H1 (cell line): ENCODE measurements at regions not wholly inside any gene's neighbourhood (a gene's known extent, or its start where the extent isn't known, plus 50 kb on each side); places are given as distances from the start of the nearest gene placed in this dataset.

Experiments used
- ATF2 ChIP-seq: IDR thresholded peaks from 2 replicates; pipeline ENCODE4 v1.6.1; 2012; ENCODE audit warnings: low read length, inconsistent platforms
- BCL11A ChIP-seq, 2 experiments: IDR thresholded peaks; one replicate each; pipeline ENCODE4 v1.6.1; 2011; ENCODE audit warnings: low read depth in 2 of 2, low read length in 2 of 2, mild to moderate bottlenecking in 2 of 2
- CEBPB ChIP-seq: IDR thresholded peaks from 2 replicates; pipeline ENCODE4 v1.6.1; 2012; ENCODE audit warnings: low read depth, low read length
- CHD1 ChIP-seq: IDR thresholded peaks from 2 replicates; pipeline ENCODE4 v1.6.1; 2012; ENCODE audit warnings: low read depth, low read length, improper control_type of control experiment
- CTBP2 ChIP-seq: IDR thresholded peaks from 2 replicates; pipeline ENCODE4 v1.7.0; 2011; ENCODE audit warnings: borderline replicate concordance, mild to moderate bottlenecking, moderate library complexity, mixed read lengths, low read length; ENCODE audit not compliant: insufficient read depth, insufficient read length
- CTCF ChIP-seq, 3 experiments: IDR thresholded peaks; 1 replicate in 2 of 3; 2 replicates in 1 of 3; pipeline versions ENCODE4 v1.5.1 to v1.6.1; 2011; ENCODE audit warnings: low read length in 3 of 3, mild to moderate bottlenecking in 3 of 3, inconsistent platforms in 2 of 3, low read depth in 1 of 3, moderate library complexity in 1 of 3; ENCODE audit not compliant: insufficient read depth in 1 of 3; ENCODE audit errors: control extremely low read depth in 1 of 3
- GABPA ChIP-seq: IDR thresholded peaks from 2 replicates; pipeline ENCODE4 v1.6.1; 2011; ENCODE audit warnings: mild to moderate bottlenecking, low read length, moderate library complexity, borderline replicate concordance; ENCODE audit not compliant: insufficient read depth
- HDAC2 ChIP-seq, 2 experiments: fragments of 300-600 bp in 1 of 2; sonication (generic) in 1 of 2; IDR thresholded peaks; 2 replicates each; pipeline ENCODE4 v1.6.1; 2011 to 2012; ENCODE audit warnings: low read depth in 2 of 2, low read length in 2 of 2, mild to moderate bottlenecking in 2 of 2, moderate library complexity in 2 of 2, borderline replicate concordance in 1 of 2, inconsistent platforms in 1 of 2
- NANOG ChIP-seq: IDR thresholded peaks from 2 replicates; pipeline ENCODE4 v1.6.1; 2011; ENCODE audit warnings: low read length, low read depth, mild to moderate bottlenecking, inconsistent platforms; ENCODE audit not compliant: insufficient read depth, poor library complexity, severe bottlenecking
- PHF8 ChIP-seq: fragments of 200-600 bp; sonication (generic); conservative IDR thresholded peaks from 2 replicates; pipeline ENCODE4 v1.7.1; 2012; ENCODE audit warnings: low read depth, mild to moderate bottlenecking, inconsistent platforms, low read length, moderate library complexity
- RFX5 ChIP-seq: IDR thresholded peaks from 2 replicates; pipeline ENCODE4 v1.6.1; 2011; ENCODE audit warnings: low read depth, low read length, improper control_type of control experiment, borderline replicate concordance
- SIN3A ChIP-seq, 2 experiments: IDR thresholded peaks in 1 of 2; conservative IDR thresholded peaks in 1 of 2; 2 replicates each; pipeline ENCODE4 v1.6.1; 2011 to 2012; ENCODE audit warnings: low read length in 2 of 2, improper control_type of control experiment in 1 of 2, low read depth in 1 of 2, mild to moderate bottlenecking in 1 of 2
- SRF ChIP-seq: IDR thresholded peaks from 2 replicates; pipeline ENCODE4 v1.6.1; 2011; ENCODE audit warnings: mild to moderate bottlenecking, low read depth, low read length, moderate library complexity
- SUZ12 ChIP-seq: fragments of 200-600 bp; sonication (generic); IDR thresholded peaks from 2 replicates; pipeline ENCODE4 v1.6.1; 2012; ENCODE audit warnings: mild to moderate bottlenecking, inconsistent platforms, low read length, moderate library complexity, mixed read lengths
- TCF12 ChIP-seq: IDR thresholded peaks from 2 replicates; pipeline ENCODE4 v1.6.1; 2011; ENCODE audit warnings: low read depth, mild to moderate bottlenecking, low read length
- TEAD4 ChIP-seq: IDR thresholded peaks from 2 replicates; pipeline ENCODE4 v1.6.1; 2012; ENCODE audit warnings: low read depth, low read length, inconsistent platforms, mixed read lengths
- USF2 ChIP-seq: IDR thresholded peaks from 2 replicates; pipeline ENCODE4 v1.6.1; 2011; ENCODE audit warnings: low read length, improper control_type of control experiment
- YY1 ChIP-seq: IDR thresholded peaks from 2 replicates; pipeline ENCODE4 v1.6.1; 2011; ENCODE audit warnings: low read depth, mild to moderate bottlenecking, low read length

GRCh38 chr2:234363011-234363487, 133.8 kb downstream of the ARL4C start (continued):
- TF ChIP-seq SUZ12 (no peak), PHF8 (no peak), GABPA (no peak), RFX5 (no peak), SRF (no peak), BCL11A (IDR thresholded peaks at IDR 0.05; ENCODE audit: low read depth in 2 of 2, low read length in 2 of 2) (peak in 1 of 2 experiments; percentile 12), YY1 (peak; percentile 64), TEAD4 (peak; percentile 70; the same call in 1 of the 2 replicates), TCF12 (0 out of 2 replicates have a peak, but pooled peaks have one; percentile 74), NANOG (peak; percentile 55), SIN3A (conservative IDR thresholded peaks at IDR 0.05 in 1 of 2, IDR thresholded peaks at IDR 0.05 in 1 of 2; ENCODE audit: low read depth in 1 of 2, low read length in 2 of 2) (no peak), CTCF (IDR thresholded peaks at IDR 0.05; ENCODE audit: control extremely low read depth in 1 of 3, insufficient read depth in 1 of 3, low read depth in 1 of 3, low read length in 3 of 3) (no peak), USF2 (no peak), ATF2 (no peak), HDAC2 (IDR thresholded peaks at IDR 0.05; ENCODE audit: borderline replicate concordance in 1 of 2, low read depth in 2 of 2, low read length in 2 of 2) (0 out of 4 replicates have a peak, but pooled peaks of 1 of the 2 experiments have one; percentile 21), CEBPB (no peak), CTBP2 (peak; percentile 44), CHD1 (no peak)
